Uterus (tissue), 2 donors: ENCODE measurements at regions not wholly inside any gene's neighbourhood (a gene's known extent, or its start where the extent isn't known, plus 50 kb on each side); places are given as distances from the start of the nearest gene placed in this dataset.

ENCODE experiments used
- CTCF ChIP-seq, 4 experiments: fragments of 200-600 bp in 2 of 4; fragments of 450-650 bp in 2 of 4; sonication (generic) in 2 of 4; IDR thresholded peaks; one replicate each; pipeline ENCODE4 v1.5.1; 2016 to 2019; ENCODE audit warnings: antibody characterized with exemption in 4 of 4, mild to moderate bottlenecking in 2 of 4, moderate library complexity in 1 of 4
- POLR2A ChIP-seq, 2 donors: fragments of 450-650 bp; IDR thresholded peaks; one replicate each; pipeline ENCODE4 v1.6.1; 2016; ENCODE audit warnings: antibody characterized with exemption in 2 of 2, mild to moderate bottlenecking in 1 of 2, moderate library complexity in 1 of 2

GRCh38 chr10:4004990-4005389 is 220.0 kb upstream of the KLF6 start:
- TF ChIP-seq CTCF (IDR thresholded peaks at IDR 0.05): no peak
- no peak for TF ChIP-seq POLR2A (IDR thresholded peaks at IDR 0.05)
